ENCODE measurements at regions not wholly inside any gene's neighbourhood (a gene's known extent, or its start where the extent isn't known, plus 50 kb on each side); places are given as distances from the start of the nearest gene placed in this dataset.
"Not testable (repeated sequence)": the region's sequence is repeated elsewhere in the genome, so short reads cannot be mapped to it uniquely, and the experiment has no call there.

DNA sequence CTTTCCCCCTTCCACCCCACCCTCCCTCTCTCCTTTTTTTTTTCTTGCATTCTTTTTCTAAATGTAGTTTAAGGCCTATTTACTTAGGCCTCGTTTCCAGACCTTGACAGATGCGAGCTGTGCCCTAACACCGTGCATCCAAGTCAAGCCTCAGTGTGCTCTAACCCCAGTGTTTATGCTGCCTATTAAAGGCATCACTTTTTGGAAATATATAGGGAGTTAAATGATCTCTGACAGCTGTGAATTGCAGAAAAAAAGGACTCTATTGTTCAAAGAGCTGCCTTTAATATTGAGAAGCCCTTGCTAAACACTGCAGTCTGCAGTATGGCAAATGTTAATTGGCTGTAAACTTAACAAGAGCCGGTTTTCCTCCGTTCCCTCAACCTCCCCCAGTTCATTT lies 270.4 kb upstream of the TUT7 start:
- no peak for DNase-seq (ENCODE audit: low read depth in 3 of 3)

GRCh38 chr9:86614871-86615849 lies 260.9 kb upstream of the TUT7 start:
- DNase-seq (ENCODE audit: low read depth in 3 of 3), result peak in 1 of 3 donors; percentile 10

- DNase-seq (ENCODE audit: low read depth in 3 of 3), result no peak
Measured at GRCh38 chr9:86613943-86614342, 259.7 kb upstream of the TUT7 start.

- DNase-seq (ENCODE audit: low read depth in 3 of 3), result not testable (repeated sequence)
Measured at GRCh38 chr9:86611534-86611933, 257.3 kb upstream of the TUT7 start.

DNA sequence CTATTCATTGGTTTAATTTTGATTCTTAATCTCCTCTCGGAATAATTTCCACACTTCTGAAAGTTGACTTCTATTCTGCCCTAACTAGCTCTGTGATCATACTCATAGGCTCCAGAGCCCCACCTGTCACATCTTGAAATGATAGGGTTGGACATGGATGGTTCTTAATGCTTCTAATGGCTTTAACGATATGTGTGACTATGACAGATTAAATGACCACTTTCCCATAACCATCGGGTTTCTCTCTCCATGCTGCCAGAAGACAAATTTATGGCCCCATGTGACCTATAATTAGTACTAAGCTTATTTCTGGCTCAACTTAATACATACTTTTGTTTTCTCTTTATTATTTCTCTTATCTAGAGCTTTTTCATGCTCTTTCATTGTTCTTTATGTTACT lies 251.1 kb upstream of the TUT7 start:
- no peak for DNase-seq (ENCODE audit: low read depth in 3 of 3)

DNA sequence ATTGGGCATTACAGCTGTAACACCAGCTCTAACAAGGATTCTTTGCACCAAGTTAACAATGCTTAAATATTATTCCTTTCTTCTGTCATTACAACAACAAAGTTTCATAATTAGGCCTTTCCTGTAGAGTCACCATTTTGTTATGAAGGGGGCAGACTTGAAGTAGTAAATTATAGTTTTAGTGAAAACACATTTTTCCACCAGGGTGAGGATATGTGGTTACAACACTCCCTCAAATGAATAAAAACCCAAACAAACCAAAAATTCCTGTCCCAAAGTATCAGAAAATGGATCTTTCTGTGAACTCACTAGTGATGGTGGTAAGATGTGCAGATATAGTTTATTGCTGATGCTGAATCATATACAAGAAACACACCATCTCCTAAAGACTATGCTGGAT lies 250.5 kb upstream of the TUT7 start:
- DNase-seq (ENCODE audit: low read depth in 3 of 3), result no peak

GRCh38 chr9:86602715-86603114 lies 248.5 kb upstream of the TUT7 start:
- DNase-seq (ENCODE audit: low read depth in 3 of 3), result no peak

- no peak for DNase-seq (ENCODE audit: low read depth in 3 of 3)
Measured at GRCh38 chr9:86601697-86602096, 247.5 kb upstream of the TUT7 start.

GRCh38 chr9:86600977-86601376 lies 246.8 kb upstream of the TUT7 start:
- DNase-seq (ENCODE audit: low read depth in 3 of 3), result no peak

DNA sequence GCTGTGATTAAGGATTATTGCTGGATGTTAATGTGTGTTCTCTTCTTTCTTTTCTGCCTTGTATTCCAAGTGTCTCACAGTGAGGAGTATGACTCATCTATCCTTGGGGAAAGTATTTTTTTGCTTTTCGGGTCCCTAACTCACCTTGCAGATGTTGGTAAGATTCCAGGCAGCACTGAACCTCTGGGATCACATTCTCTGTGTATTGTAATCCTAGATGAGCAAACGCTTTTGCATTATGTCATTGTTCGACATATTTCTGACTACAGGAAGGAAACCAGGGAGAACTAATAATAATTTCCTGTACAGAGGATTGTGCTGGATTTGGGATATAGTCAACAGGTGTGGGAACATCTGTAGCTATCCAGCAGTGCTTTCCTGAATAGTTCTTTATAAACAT lies 246.1 kb upstream of the TUT7 start:
- no peak for DNase-seq (ENCODE audit: low read depth in 3 of 3)

DNA sequence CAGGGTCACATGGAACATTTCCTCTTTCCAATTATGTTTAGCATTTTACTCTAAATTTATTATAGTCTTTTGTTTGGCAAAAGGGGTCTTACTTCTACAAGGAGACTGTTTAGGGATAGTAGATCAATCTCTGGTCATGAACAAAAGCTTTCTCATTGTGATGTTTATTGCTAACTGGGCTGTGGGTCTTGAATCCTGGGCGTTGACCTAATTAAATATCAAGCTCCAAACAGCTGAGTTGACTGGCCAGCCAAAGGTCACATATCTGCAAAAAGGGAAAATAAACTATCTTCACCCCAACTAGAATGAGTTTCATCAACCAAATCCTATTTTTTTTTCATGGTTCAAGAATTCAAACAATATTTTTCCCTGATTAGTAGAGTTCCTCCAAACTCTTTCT lies 245.4 kb upstream of the TUT7 start:
- no peak for DNase-seq (ENCODE audit: low read depth in 3 of 3)

DNA sequence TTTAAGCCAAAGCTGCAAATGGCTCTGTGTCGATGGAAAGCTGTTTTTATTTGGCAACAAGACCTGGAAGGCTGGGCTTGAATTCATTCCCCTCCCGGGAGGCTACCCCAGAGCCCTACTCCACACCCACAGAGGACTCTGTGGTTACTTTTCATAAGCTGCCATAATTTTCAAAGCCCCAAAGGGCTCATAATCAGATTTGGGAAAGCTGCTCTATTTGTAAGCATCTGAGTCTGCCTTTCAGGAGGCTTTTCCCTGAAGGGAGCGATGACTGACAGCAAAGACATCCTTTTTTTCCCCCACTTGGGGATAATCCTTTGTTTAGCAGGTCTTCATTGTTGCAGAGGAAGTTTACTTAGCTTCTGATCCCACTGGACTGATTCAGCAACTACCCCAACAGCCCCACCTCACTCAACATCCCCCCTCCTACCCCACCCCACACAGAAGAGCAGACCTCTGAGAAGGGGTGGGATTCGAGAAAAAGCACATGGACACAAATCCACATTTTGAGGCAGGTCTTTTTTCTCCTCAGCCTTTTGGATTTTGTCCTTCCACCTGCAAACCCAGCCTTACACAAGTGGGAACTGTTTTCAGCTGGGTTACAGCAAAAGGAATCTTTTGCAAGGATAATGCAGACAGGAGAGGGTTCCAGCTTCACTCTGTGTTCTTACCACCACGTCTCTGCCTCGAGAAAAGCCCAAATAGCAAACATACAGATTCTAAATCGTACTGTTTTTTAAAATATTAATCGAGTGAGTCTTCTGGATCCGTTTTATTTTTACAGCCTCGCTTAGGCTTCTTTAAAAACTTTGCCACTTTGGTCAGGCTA lies 244.4 kb upstream of the TUT7 start:
- no peak for DNase-seq (ENCODE audit: low read depth in 3 of 3)

DNA sequence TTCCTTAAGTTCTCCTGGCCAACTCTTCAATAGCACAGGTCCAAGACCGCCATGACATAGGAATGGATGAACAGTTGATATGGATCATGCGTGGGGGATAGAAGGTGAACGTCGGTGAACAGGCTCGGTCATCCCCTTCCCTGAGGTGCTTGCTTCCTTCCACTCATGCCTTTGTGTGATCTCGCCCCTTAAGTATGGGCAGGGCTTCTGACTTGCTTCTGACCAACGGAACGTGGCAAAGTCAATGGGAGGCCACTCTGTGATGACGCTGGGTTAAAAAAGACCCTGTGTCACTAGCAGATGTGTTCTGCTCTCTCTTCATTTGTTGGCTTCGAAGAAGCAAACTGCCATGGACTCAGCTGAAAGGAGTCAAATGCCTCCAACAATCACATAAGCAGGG lies 240.5 kb upstream of the TUT7 start:
- no peak for DNase-seq (ENCODE audit: low read depth in 3 of 3)

DNA sequence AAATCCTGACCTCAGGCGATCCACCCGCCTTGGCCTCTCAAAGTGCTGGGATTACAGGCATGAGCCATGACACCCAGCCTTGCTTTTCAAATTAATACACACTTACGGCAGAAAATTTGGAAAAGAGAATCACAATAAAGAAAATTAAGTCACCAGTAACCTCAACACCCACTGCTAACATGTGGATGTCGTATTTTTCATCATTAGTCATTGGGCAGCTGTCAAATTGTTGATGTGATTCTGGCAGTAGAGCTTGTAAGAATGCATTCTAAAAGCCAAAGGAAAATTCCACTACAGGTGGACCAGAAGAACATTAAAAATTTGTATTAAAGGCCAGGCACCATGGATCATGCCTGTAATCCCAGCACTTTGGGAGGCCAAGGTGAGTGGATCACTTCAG lies 237.3 kb upstream of the TUT7 start:
- no peak for DNase-seq (ENCODE audit: low read depth in 3 of 3)

DNA sequence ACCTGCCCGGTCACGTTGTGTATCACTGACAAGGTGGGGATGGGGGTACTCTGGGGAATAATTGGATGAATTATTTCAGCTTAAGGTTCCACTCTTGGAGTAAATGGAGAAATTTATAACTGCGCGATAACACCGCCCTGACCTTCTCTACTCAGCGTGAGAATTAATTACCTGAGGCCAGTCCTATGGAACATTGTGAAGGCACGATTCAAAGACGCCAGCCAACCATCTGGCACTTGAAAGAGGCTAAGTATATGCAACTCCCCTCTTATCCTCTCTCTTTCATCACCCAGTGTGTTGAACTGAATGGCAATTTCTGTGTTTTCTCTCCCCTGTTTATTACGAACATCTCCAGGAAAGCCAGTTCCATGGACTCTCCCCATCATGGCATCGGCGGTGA lies 235.5 kb upstream of the TUT7 start:
- DNase-seq (ENCODE audit: low read depth in 3 of 3), result no peak

DNA sequence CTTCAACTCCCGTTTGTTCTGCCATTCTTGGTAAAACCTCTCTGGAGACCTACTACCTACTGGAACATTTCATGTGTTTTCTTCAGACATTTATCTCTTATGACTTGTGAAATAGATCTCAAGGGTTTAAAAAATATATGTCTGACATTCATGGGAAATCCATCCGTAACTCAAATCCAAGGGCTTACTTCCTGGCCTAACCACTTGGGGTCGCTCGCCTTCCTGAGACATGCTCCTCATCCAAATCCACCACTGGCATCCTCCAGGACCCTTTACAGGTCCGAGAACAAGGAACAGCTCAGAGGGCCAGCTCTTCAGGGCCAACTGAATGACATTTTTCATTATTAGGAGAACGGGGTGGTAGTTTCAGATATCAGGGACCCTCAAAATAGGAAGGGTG lies 235.1 kb upstream of the TUT7 start:
- no peak for DNase-seq (ENCODE audit: low read depth in 3 of 3)

DNA sequence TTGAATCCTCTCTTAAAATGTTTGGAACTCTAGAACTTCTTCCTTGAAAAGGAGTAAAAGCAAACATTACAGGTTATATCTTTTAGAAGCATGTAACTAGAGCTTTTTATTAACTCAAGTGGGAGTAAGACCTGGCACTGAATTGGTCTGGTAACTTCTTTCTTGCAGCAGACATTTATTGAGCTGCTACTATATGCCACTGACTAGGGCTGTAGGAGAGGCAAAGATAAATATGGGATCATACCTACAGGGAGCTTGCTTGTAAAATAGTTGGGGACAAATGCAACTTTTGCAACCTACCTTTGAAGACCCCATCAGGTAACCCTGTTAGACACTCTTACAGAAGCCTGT lies 231.9 kb upstream of the TUT7 start:
- no peak for DNase-seq (ENCODE audit: low read depth in 3 of 3)

DNA sequence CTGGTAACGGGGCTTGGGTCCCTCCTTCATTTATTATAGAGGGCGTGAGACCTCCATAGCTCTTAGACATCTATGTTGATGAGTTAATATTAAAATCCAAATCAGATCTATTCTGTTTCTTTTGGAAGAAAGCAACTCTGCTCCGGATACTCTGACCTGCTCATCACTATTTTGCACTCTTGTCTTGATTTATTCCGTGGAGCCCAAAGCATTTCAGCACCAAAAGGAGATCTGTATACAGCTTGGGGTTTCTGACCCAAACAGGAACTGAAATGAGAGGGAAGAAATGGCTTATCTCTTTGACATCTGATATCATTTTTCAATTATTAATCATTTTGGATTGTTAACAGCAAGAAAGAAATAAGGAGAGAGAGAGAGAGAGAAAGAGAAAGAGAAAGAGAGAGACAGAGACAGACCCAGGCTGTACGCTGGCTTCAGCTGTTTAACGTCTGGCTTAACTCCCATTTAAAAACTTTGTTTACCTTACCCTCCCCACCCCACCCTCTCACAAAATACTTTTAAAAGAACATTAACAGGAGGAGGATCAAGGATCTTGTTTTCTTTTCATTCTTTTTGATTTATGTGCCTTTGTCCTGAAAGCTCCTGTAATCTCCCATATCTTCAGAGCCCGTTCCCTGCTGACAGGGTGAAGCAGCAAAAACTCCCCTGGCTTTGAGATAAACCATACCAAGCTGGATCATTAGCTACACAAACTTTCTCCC lies 231.4 kb upstream of the TUT7 start:
- no peak for DNase-seq (ENCODE audit: low read depth in 3 of 3)

- no peak for DNase-seq (ENCODE audit: low read depth in 3 of 3)
Measured at GRCh38 chr9:86580688-86581087, 226.5 kb upstream of the TUT7 start.

DNA sequence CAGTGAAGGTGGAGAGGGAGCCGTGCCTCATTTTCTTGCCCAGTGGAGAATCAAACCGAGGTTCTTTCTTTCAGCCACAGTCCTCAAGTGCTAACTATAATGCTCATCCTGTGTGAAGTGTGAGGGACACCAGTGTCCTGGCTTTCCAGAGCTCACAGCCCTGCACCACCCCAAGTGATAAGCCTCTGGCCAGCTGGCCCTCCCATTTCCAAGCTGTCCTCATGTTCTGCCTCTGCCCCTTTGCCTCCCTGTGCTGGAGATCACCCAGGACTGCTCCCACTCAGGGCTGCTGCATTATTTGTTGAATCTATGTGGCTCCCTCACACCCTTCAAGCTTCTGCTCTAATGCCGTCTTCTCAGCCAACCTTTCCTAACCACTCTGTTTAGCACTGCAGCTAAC lies 224.5 kb upstream of the TUT7 start:
- no peak for DNase-seq (ENCODE audit: low read depth in 3 of 3)

DNA sequence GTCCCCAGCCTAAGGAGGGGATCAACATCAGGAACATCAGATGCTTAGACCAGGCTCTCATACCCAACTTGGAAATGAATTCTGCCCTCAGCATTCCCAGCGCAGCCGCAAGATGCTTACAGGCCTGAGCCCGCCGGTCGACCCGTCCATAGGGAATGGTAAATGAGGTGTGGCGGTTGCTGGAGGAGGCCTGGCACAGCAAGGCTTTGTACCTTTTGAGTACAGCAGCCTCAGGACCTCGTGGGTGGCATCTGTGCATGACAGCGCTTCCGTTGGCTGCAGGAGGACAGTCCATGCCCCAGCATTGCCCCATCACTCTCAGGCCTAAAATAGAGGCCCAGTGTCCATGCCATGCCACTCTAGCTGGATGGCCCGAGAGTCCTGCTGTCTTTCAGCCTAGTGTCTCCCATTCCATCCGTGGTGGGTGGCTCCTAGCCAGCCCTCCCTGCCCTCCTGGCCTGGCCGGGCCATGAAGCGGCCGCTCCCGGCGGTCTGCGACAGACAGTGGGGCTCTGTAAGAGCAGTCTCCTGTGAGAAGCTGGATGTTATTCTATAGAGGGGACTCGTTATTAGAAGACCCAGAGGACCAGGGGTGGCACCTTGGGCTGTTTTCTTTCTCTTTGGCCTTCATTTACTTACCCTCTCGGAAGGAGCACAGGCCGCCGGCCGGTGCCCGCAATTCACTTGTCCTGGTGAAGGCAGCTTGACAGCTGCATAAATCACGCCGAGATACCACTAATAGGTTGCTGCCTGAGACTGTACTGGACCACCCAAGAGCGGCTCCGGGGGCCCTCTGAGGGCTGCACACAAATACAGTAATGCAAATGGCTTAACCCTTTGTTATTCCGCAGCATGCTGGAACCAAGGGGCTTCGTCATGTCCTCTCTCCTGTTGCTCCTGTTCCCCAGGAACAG lies 223.5 kb upstream of the TUT7 start:
- DNase-seq (ENCODE audit: low read depth in 3 of 3), result no peak
